ENCODE measurements at regions not wholly inside any gene's neighbourhood (a gene's known extent, or its start where the extent isn't known, plus 50 kb on each side); places are given as distances from the start of the nearest gene placed in this dataset.

GRCh38 chr4:59044286-59044900 lies 1934.2 kb upstream of the IGFBP7 start:
- TF ChIP-seq CTCF (conservative IDR thresholded peaks at IDR 0.05 in 1 of 2, IDR thresholded peaks at IDR 0.05 in 1 of 2; ENCODE audit: extremely low read depth in 1 of 2, insufficient read depth in 1 of 2, low read depth in 1 of 2, low read length in 2 of 2) (no peak), EZH2 (IDR thresholded peaks at IDR 0.05; ENCODE audit: borderline replicate concordance, low read length) (no peak)

All from mammary epithelial cell (primary cell).